GM23338 (cell line): ENCODE measurements at regions not wholly inside any gene's neighbourhood (a gene's known extent, or its start where the extent isn't known, plus 50 kb on each side); places are given as distances from the start of the nearest gene placed in this dataset.

Experiments
- ATAC-seq: fragments of 200-7000 bp; cut with Tn5 transposase; 3 replicates; pipeline ENCODE4 v1.9.1; 2020
- DNase-seq: peaks from one replicate; pipeline ENCODE4 v3.0.0-alpha.2; 2015; ENCODE audit warnings: low spot score
- H2AFZ ChIP-seq: fragments of 200-600 bp; sonication (generic); 2 replicates; pipeline ENCODE4 v1.8.0; 2016; ENCODE audit warnings: antibody characterized with exemption, mild to moderate bottlenecking, moderate library complexity
- H3F3A ChIP-seq: fragments of 200-600 bp; sonication (generic); replicated peaks from 2 replicates; pipeline ENCODE4 v1.8.0; 2017; ENCODE audit warnings: antibody characterized with exemption, mixed run types, low read depth
- H3K27ac ChIP-seq: fragments of 200-600 bp; sonication (generic); 2 replicates; pipeline ENCODE4 v1.6.1; 2016; ENCODE audit warnings: low read depth
- H3K27me3 ChIP-seq: fragments of 200-600 bp; sonication (generic); 2 replicates; pipeline ENCODE4 v1.8.0; 2016; ENCODE audit warnings: mild to moderate bottlenecking, mixed run types, moderate library complexity; ENCODE audit not compliant: insufficient read depth
- H3K36me3 ChIP-seq: fragments of 200-600 bp; sonication (generic); 2 replicates; pipeline ENCODE4 v1.8.0; 2016; ENCODE audit warnings: mild to moderate bottlenecking; ENCODE audit not compliant: insufficient read depth
- H3K4me1 ChIP-seq: fragments of 200-600 bp; sonication (generic); 2 replicates; pipeline ENCODE4 v1.8.0; 2016; ENCODE audit warnings: mild to moderate bottlenecking, moderate library complexity; ENCODE audit not compliant: insufficient read depth
- H3K4me2 ChIP-seq: fragments of 200-600 bp; sonication (generic); 2 replicates; pipeline ENCODE4 v1.7.1; 2017; ENCODE audit warnings: mixed run types
- H3K4me3 ChIP-seq: fragments of 200-600 bp; sonication (generic); 2 replicates; pipeline ENCODE4 v1.6.1; 2016; ENCODE audit warnings: mixed run types
- H3K79me2 ChIP-seq: fragments of 200-600 bp; sonication (generic); replicated peaks from 2 replicates; pipeline ENCODE4 v1.8.0; 2017; ENCODE audit warnings: mild to moderate bottlenecking; ENCODE audit not compliant: insufficient read depth
- H3K9me2 ChIP-seq: fragments of 200-600 bp; sonication (generic); 2 replicates; pipeline ENCODE4 v1.8.0; 2017; ENCODE audit not compliant: insufficient read depth
- H4K20me1 ChIP-seq: fragments of 200-600 bp; sonication (generic); replicated peaks from 2 replicates; pipeline ENCODE4 v1.8.0; 2017; ENCODE audit warnings: mild to moderate bottlenecking; ENCODE audit not compliant: insufficient read depth
- H3K27ac Mint-ChIP-seq: 2 replicates; pipeline ENCODE4 v1.8.0; 2020; ENCODE audit warnings: inconsistent platforms, mild to moderate bottlenecking, moderate library complexity, mixed read lengths
- H3K27me3 Mint-ChIP-seq: 3 replicates; pipeline ENCODE4 v1.8.0; 2022; ENCODE audit warnings: low read depth, mild to moderate bottlenecking, moderate library complexity, mixed read lengths, inconsistent platforms; ENCODE audit not compliant: insufficient read depth, poor library complexity
- H3K36me3 Mint-ChIP-seq: 3 replicates; pipeline ENCODE4 v1.8.0; 2021; ENCODE audit warnings: low read depth, mild to moderate bottlenecking, inconsistent platforms, moderate library complexity, mixed read lengths
- H3K4me1 Mint-ChIP-seq: 3 replicates; pipeline ENCODE4 v1.8.0; 2020; ENCODE audit warnings: mild to moderate bottlenecking, inconsistent platforms, mixed read lengths
- H3K4me3 Mint-ChIP-seq: 3 replicates; pipeline ENCODE4 v1.8.0; 2021; ENCODE audit warnings: moderate library complexity, mild to moderate bottlenecking, inconsistent platforms, mixed read lengths
- H3K9me3 Mint-ChIP-seq: 3 replicates; pipeline ENCODE4 v1.8.0; 2020; ENCODE audit warnings: moderate library complexity, mild to moderate bottlenecking, inconsistent platforms, mixed read lengths
- CREB1 ChIP-seq: fragments of 250-450 bp; sonication (Bioruptor Pico); IDR thresholded peaks from 2 replicates; pipeline ENCODE4 v1.5.0; 2020; ENCODE audit warnings: low read depth, mild to moderate bottlenecking, moderate library complexity
- CTCF ChIP-seq, 2 experiments: fragments of 200-600 bp in 1 of 2; sonication (generic) in 1 of 2; conservative IDR thresholded peaks; 2 replicates each; pipeline versions ENCODE4 v1.5.1 to v1.6.1; 2016 to 2017; ENCODE audit warnings: antibody characterized with exemption in 2 of 2, low read depth in 2 of 2, mild to moderate bottlenecking in 2 of 2, moderate library complexity in 1 of 2
- ETS1 ChIP-seq: IDR thresholded peaks from 2 replicates; pipeline ENCODE4 v1.6.1; 2016; ENCODE audit warnings: antibody characterized with exemption
- EZH2 ChIP-seq: fragments of 200-600 bp; sonication (generic); IDR thresholded peaks from one replicate; pipeline ENCODE4 v1.8.0; 2017; ENCODE audit warnings: antibody characterized with exemption, mild to moderate bottlenecking, low read depth; ENCODE audit not compliant: unreplicated experiment
- EZH2phosphoT487 ChIP-seq: fragments of 200-600 bp; sonication (generic); IDR thresholded peaks from one replicate; pipeline ENCODE4 v1.8.1; 2018; ENCODE audit warnings: antibody characterized with exemption; ENCODE audit not compliant: unreplicated experiment
- JUNB ChIP-seq: IDR thresholded peaks from one replicate; pipeline ENCODE4 v1.6.1; 2016; ENCODE audit warnings: antibody characterized with exemption; ENCODE audit not compliant: unreplicated experiment
- NANOG ChIP-seq: IDR thresholded peaks from 2 replicates; pipeline ENCODE4 v1.6.1; 2016; ENCODE audit warnings: antibody characterized with exemption, borderline replicate concordance
- POLR2AphosphoS5 ChIP-seq: IDR thresholded peaks from 2 replicates; pipeline ENCODE4 v1.6.1; 2016; ENCODE audit warnings: antibody characterized with exemption, low read depth
- REST ChIP-seq: IDR thresholded peaks from one replicate; pipeline ENCODE4 v1.6.1; 2018; ENCODE audit warnings: antibody characterized with exemption; ENCODE audit not compliant: unreplicated experiment
- STAT1 ChIP-seq: IDR thresholded peaks from one replicate; pipeline ENCODE4 v1.6.1; 2016; ENCODE audit warnings: antibody characterized with exemption; ENCODE audit not compliant: unreplicated experiment
- ZNF114 ChIP-seq: fragments of 250-450 bp; sonication (Bioruptor Pico); IDR thresholded peaks from 2 replicates; pipeline ENCODE4 v1.5.0; 2020; ENCODE audit warnings: mild to moderate bottlenecking, moderate library complexity
- ZNF331 ChIP-seq: fragments of 250-450 bp; sonication (Bioruptor Pico); IDR thresholded peaks from 2 replicates; pipeline ENCODE4 v1.5.0; 2020; ENCODE audit warnings: low read depth, mild to moderate bottlenecking, moderate library complexity
- ZNF462 ChIP-seq: fragments of 250-450 bp; sonication (Bioruptor Pico); IDR thresholded peaks from 2 replicates; pipeline ENCODE4 v1.5.0; 2020; ENCODE audit warnings: mild to moderate bottlenecking, moderate library complexity

- no peak for ATAC-seq
- H3K36me3 ChIP-seq = no peaks in the 10 kb centered on the region
- no peak overlapping the region for H3K4me3 Mint-ChIP-seq
- H3K27ac ChIP-seq = no peak overlapping the region
- H3K9me2 ChIP-seq = no peaks in the 10 kb centered on the region
- no peak overlapping the region for H3K4me2 ChIP-seq
- H3K4me1 ChIP-seq = no peaks in the 10 kb centered on the region
- H3K4me1 Mint-ChIP-seq = no peaks in the 10 kb centered on the region
- TF ChIP-seq ZNF331 (CRISPR knock-in tag) (no peak), ETS1 (no peak), CREB1 (CRISPR knock-in tag) (no peak), EZH2phosphoT487 (no peak), REST (no peak), EZH2 (no peak), JUNB (no peak), STAT1 (no peak), NANOG (no peak), ZNF114 (no peak), ZNF462 (CRISPR knock-in tag) (no peak), CTCF (conservative IDR thresholded peaks at IDR 0.05; ENCODE audit: low read depth in 2 of 2) (no peak), POLR2AphosphoS5 (no peak)
- H4K20me1 ChIP-seq = no peaks in the 10 kb centered on the region
- no peak for DNase-seq
- H3K9me3 Mint-ChIP-seq = peaks cover 66% of the 10 kb centered on the region
- no peaks in the 10 kb centered on the region for H3F3A ChIP-seq
- no peaks in the 10 kb centered on the region for H3K36me3 Mint-ChIP-seq
- H3K79me2 ChIP-seq = no peaks in the 10 kb centered on the region
- H3K27me3 Mint-ChIP-seq = no peaks in the 10 kb centered on the region
- H3K4me3 ChIP-seq = no peak overlapping the region
- no peaks in the 10 kb centered on the region for H3K27me3 ChIP-seq
- H2AFZ ChIP-seq = no peak overlapping the region
- H3K27ac Mint-ChIP-seq = no peak overlapping the region
These were observed 848.5 kb downstream of the DCDC2C start for GRCh38 chr2:4551691-4552474.
